Left ventricle myocardium inferior (tissue), 1 donor: ENCODE measurements at regions not wholly inside any gene's neighbourhood (a gene's known extent, or its start where the extent isn't known, plus 50 kb on each side); places are given as distances from the start of the nearest gene placed in this dataset.

ENCODE experiments used
- DNase-seq: peaks from one replicate; pipeline ENCODE4 v3.0.0-alpha.2; 2020
- H3K27ac ChIP-seq: fragments of 200-600 bp; replicated peaks from 2 replicates; pipeline ENCODE4 v1.8.0; 2021
- H3K27me3 ChIP-seq: fragments of 200-600 bp; 2 replicates; pipeline ENCODE4 v1.8.0; 2021; ENCODE audit warnings: low read depth
- H3K36me3 ChIP-seq: fragments of 200-600 bp; 2 replicates; pipeline ENCODE4 v1.8.0; 2021
- H3K4me1 ChIP-seq: fragments of 200-600 bp; 2 replicates; pipeline ENCODE4 v1.8.0; 2021
- H3K4me3 ChIP-seq: fragments of 200-600 bp; 2 replicates; pipeline ENCODE4 v1.8.0; 2021; ENCODE audit warnings: mild to moderate bottlenecking, moderate library complexity
- H3K9me3 ChIP-seq: fragments of 200-600 bp; replicated peaks from 2 replicates; pipeline ENCODE4 v1.8.0; 2021
- CTCF ChIP-seq: fragments of 200-600 bp; IDR thresholded peaks from 2 replicates; pipeline ENCODE4 v1.8.0; 2021; ENCODE audit warnings: antibody characterized with exemption, mild to moderate bottlenecking, borderline replicate concordance
- intact Hi-C: fragments of 100-400 bp; cut with micrococcal nuclease; formaldehyde crosslinking; loops from one replicate; pipeline ENCODE4 v1.11.0; 2022
- donor health status: DM: no; HTN: yes; CAD: no; lungs with severe emphysema.

GRCh38 chr13:40407567-40407966, 258.9 kb downstream of the FOXO1 start:
- DNase-seq = no peak
- intact Hi-C loops = no loop called here
- no peak for TF ChIP-seq CTCF
- H3K36me3 ChIP-seq = no peaks in the 10 kb centered on the region
- H3K27me3 ChIP-seq = no peaks in the 10 kb centered on the region
- H3K4me3 ChIP-seq = no peak overlapping the region
- no peak overlapping the region for H3K27ac ChIP-seq
- H3K4me1 ChIP-seq = peaks cover 50% of the 10 kb centered on the region
- peaks cover 8% of the 10 kb centered on the region for H3K9me3 ChIP-seq

GRCh38 chr13:40408602-40409001, 257.8 kb downstream of the FOXO1 start:
- intact Hi-C loops = no loop called here

GRCh38 chr13:40409278-40409677, 257.2 kb downstream of the FOXO1 start:
- peaks cover 37% of the 10 kb centered on the region for H3K4me1 ChIP-seq
- H3K36me3 ChIP-seq = no peaks in the 10 kb centered on the region
- H3K9me3 ChIP-seq = peaks cover 8% of the 10 kb centered on the region
- no peak overlapping the region for H3K4me3 ChIP-seq
- peak overlapping the region; percentile 69 for H3K27ac ChIP-seq
- no peaks in the 10 kb centered on the region for H3K27me3 ChIP-seq
- intact Hi-C loops = no loop called here
- no peak for DNase-seq
- TF ChIP-seq CTCF = no peak

More at GRCh38 chr13:40408602-40409001, 257.8 kb downstream of the FOXO1 start:
- peaks cover 8% of the 10 kb centered on the region for H3K9me3 ChIP-seq
- no peak for DNase-seq
- no peaks in the 10 kb centered on the region for H3K36me3 ChIP-seq
- no peak overlapping the region for H3K4me3 ChIP-seq
- peaks cover 44% of the 10 kb centered on the region for H3K4me1 ChIP-seq
- H3K27me3 ChIP-seq = no peaks in the 10 kb centered on the region
- no peak for TF ChIP-seq CTCF
- H3K27ac ChIP-seq = no peak overlapping the region

- Histone ChIP-seq H3K36me3 (no peaks in the 10 kb centered on the region), H3K4me1 (peaks cover 27% of the 10 kb centered on the region), H3K9me3 (peaks cover 8% of the 10 kb centered on the region), H3K27me3 (no peaks in the 10 kb centered on the region), H3K27ac (peak overlapping the region; percentile 69), H3K4me3 (no peak overlapping the region)
- intact Hi-C loops = no loop called here
- TF ChIP-seq CTCF = no peak
- no peak for DNase-seq
These were observed 256.1 kb downstream of the FOXO1 start for GRCh38 chr13:40410315-40410714.

- Histone ChIP-seq H3K27me3 (no peaks in the 10 kb centered on the region), H3K9me3 (no peaks in the 10 kb centered on the region), H3K36me3 (no peaks in the 10 kb centered on the region), H3K27ac (no peak overlapping the region), H3K4me1 (no peaks in the 10 kb centered on the region), H3K4me3 (no peak overlapping the region)
- no peak for DNase-seq
- intact Hi-C loops = no loop called here
- no peak for TF ChIP-seq CTCF
These were observed 246.2 kb downstream of the FOXO1 start for GRCh38 chr13:40420160-40420740.
